Calu3 (cell line): ENCODE measurements at regions not wholly inside any gene's neighbourhood (a gene's known extent, or its start where the extent isn't known, plus 50 kb on each side); places are given as distances from the start of the nearest gene placed in this dataset.

ENCODE experiments used
- BruUV-seq: library from RNA; stranded (reverse); fragments of 400-500 nt; replicated peaks from 2 replicates; lab custom pipeline; 2021; lab: Mats Ljungman, UMichigan
- CTCF ChIA-PET: fragments of 300-600 bp; sonication (Branson Sonifier 250); formaldehyde crosslinking; loops from one replicate; lab custom pipeline; 2022; ENCODE audit warnings: antibody characterized with exemption; lab: Charles Lee
- DNase-seq: peaks from one replicate; pipeline ENCODE4 v3.0.0; 2022
- H3K27ac Mint-ChIP-seq: one replicate; pipeline ENCODE4 v1.8.0; 2022; ENCODE audit warnings: mixed read lengths; ENCODE audit not compliant: unreplicated experiment
- H3K27me3 Mint-ChIP-seq: one replicate; pipeline ENCODE4 v1.8.0; 2022; ENCODE audit warnings: mixed read lengths; ENCODE audit not compliant: unreplicated experiment
- H3K36me3 Mint-ChIP-seq: one replicate; pipeline ENCODE4 v1.8.0; 2022; ENCODE audit warnings: mild to moderate bottlenecking, moderate library complexity, mixed read lengths; ENCODE audit not compliant: insufficient read depth, unreplicated experiment
- H3K4me1 Mint-ChIP-seq: one replicate; pipeline ENCODE4 v1.8.0; 2022; ENCODE audit warnings: mild to moderate bottlenecking, low read depth, mixed read lengths; ENCODE audit not compliant: unreplicated experiment
- H3K4me3 Mint-ChIP-seq: one replicate; pipeline ENCODE4 v1.8.0; 2022; ENCODE audit warnings: mild to moderate bottlenecking, low read depth, moderate library complexity, mixed read lengths; ENCODE audit not compliant: unreplicated experiment
- H3K9me3 Mint-ChIP-seq: one replicate; pipeline ENCODE4 v1.8.0; 2022; ENCODE audit warnings: low read depth, mixed read lengths; ENCODE audit not compliant: unreplicated experiment
- CTCF ChIP-seq: fragments of 200-600 bp; IDR thresholded peaks from one replicate; pipeline ENCODE4 v1.8.0; 2022; ENCODE audit warnings: antibody characterized with exemption; ENCODE audit not compliant: unreplicated experiment
- intact Hi-C: fragments of 100-400 bp; cut with micrococcal nuclease; formaldehyde crosslinking; loops from one replicate; pipeline ENCODE4 v1.10.0; 2022; ENCODE audit not compliant: unreplicated experiment

GRCh38 chr7:67470256-67470751, 473.7 kb downstream of the TYW1 start:
- H3K27me3 Mint-ChIP-seq, result no peaks in the 10 kb centered on the region
- TF ChIP-seq CTCF, result no peak
- peaks cover 4% of the 10 kb centered on the region for H3K9me3 Mint-ChIP-seq
- H3K4me3 Mint-ChIP-seq, result no peak overlapping the region
- CTCF ChIA-PET, result no interaction called here
- H3K27ac Mint-ChIP-seq, result no peak overlapping the region
- no peak for DNase-seq
- BruUV-seq, result no TSS peak
- H3K4me1 Mint-ChIP-seq, result no peaks in the 10 kb centered on the region
- H3K36me3 Mint-ChIP-seq, result no peaks in the 10 kb centered on the region
- intact Hi-C loops, result no loop called here

GRCh38 chr7:67475293-67475692, 478.7 kb downstream of the TYW1 start:
- intact Hi-C loops, result no loop called here
- CTCF ChIA-PET, result no interaction called here
- H3K9me3 Mint-ChIP-seq, result no peaks in the 10 kb centered on the region
- no peak overlapping the region for H3K4me3 Mint-ChIP-seq
- no peaks in the 10 kb centered on the region for H3K4me1 Mint-ChIP-seq
- no peak overlapping the region for H3K27ac Mint-ChIP-seq
- no peaks in the 10 kb centered on the region for H3K36me3 Mint-ChIP-seq
- BruUV-seq, result no TSS peak
- DNase-seq, result no peak
- TF ChIP-seq CTCF, result no peak
- H3K27me3 Mint-ChIP-seq, result no peaks in the 10 kb centered on the region

- Mint-ChIP-seq H3K4me1 (no peaks in the 10 kb centered on the region), H3K9me3 (no peaks in the 10 kb centered on the region), H3K27ac (no peak overlapping the region), H3K4me3 (no peak overlapping the region), H3K27me3 (peaks cover 7% of the 10 kb centered on the region), H3K36me3 (no peaks in the 10 kb centered on the region)
- no TSS peak for BruUV-seq
- intact Hi-C loops, result no loop called here
- no peak for DNase-seq
- CTCF ChIA-PET, result interaction anchor here (0.6 kb wide), 1 partner anchor 147 kb away, joined by 5 read pairs; no protein-coding TSS in a partner anchor
- TF ChIP-seq CTCF, result no peak
Measured at GRCh38 chr7:67478066-67478465, 481.4 kb downstream of the TYW1 start.

GRCh38 chr7:67484244-67484751, 487.7 kb downstream of the TYW1 start:
- peak; percentile 22 for DNase-seq
- TF ChIP-seq CTCF, result no peak
- H3K9me3 Mint-ChIP-seq, result no peaks in the 10 kb centered on the region
- CTCF ChIA-PET, result interaction anchor here (0.9 to 1.5 kb wide), 3 partner anchors 106 to 153 kb away, joined by 3 to 6 read pairs (median 4); no protein-coding TSS in a partner anchor
- H3K27ac Mint-ChIP-seq, result no peak overlapping the region
- H3K27me3 Mint-ChIP-seq, result peaks cover 12% of the 10 kb centered on the region
- no peaks in the 10 kb centered on the region for H3K4me1 Mint-ChIP-seq
- no peak overlapping the region for H3K4me3 Mint-ChIP-seq
- no TSS peak for BruUV-seq
- intact Hi-C loops, result no loop called here
- no peaks in the 10 kb centered on the region for H3K36me3 Mint-ChIP-seq
